SW 1271 (cell line): ENCODE measurements at regions not wholly inside any gene's neighbourhood (a gene's known extent, or its start where the extent isn't known, plus 50 kb on each side); places are given as distances from the start of the nearest gene placed in this dataset.
"Not testable (repeated sequence)": the region's sequence is repeated elsewhere in the genome, so short reads cannot be mapped to it uniquely, and the experiment has no call there.

Experiments used
- DNase-seq, 2 experiments: peaks; one replicate each; lab custom pipeline; 2025; lab: John Stamatoyannopoulos, UW

GRCh38 chr15:34651997-34652725 is 68.7 kb upstream of the GOLGA8B start:
- no peak for DNase-seq

DNA sequence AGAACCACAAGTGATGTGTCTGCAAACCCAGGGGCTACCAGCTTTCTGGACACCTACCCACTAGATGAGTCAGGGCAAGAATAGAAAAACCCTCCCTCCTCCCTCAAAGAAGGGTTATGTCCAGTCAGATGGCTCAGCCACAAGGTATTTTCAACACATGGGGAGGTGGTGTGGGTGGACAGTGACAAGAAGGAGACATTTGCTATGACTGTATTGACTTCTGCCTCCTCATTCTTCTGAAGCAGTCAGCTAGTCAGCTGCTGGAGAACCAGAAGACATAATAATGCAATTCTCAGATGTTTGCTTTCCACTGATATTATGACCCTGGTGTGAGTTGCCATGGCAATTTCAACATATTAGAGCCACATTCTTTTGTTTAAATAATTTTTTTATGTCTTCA is 66.7 kb upstream of the GOLGA8B start:
- no peak for DNase-seq

DNA sequence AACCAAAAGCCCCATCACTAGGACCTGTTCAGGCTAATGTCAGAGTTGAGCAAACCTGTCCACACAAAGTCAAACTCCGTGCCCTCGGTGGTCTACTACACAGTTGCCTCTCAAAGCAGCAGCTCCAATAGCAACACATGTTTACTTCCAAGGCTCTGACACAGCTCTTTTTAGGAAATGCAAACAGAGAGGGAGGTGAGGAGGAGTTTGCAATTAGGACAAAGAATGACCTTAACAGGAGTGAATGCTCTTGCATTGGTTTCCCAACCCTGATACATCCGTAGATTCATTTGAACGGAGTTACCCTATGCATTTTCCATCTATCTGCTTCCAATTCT is 64.8 kb upstream of the GOLGA8B start:
- DNase-seq, result no peak

- no peak for DNase-seq
These were observed 64.3 kb upstream of the GOLGA8B start for GRCh38 chr15:34647569-34648293.

DNA sequence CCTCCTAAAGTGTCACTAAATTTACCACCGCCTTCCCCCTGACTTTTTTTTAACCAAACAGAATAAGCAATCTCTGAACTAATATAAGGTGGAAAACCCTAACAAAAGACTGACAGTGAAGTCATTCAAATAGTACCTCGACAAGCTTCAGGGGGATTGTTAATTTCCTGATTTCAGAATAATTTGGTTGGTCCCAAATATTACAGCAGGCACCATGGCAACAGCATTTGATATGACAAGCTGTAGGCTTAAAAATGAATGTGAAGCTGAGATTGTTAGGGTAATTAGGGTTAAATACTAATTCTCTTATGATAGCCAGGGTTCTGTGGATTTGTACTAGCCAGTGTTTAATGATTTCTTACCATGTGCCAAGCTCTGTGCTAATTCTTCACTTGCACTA is 63.5 kb upstream of the GOLGA8B start:
- no peak for DNase-seq

- no peak for DNase-seq
These were observed 61.4 kb upstream of the GOLGA8B start for GRCh38 chr15:34644851-34645250.

DNA sequence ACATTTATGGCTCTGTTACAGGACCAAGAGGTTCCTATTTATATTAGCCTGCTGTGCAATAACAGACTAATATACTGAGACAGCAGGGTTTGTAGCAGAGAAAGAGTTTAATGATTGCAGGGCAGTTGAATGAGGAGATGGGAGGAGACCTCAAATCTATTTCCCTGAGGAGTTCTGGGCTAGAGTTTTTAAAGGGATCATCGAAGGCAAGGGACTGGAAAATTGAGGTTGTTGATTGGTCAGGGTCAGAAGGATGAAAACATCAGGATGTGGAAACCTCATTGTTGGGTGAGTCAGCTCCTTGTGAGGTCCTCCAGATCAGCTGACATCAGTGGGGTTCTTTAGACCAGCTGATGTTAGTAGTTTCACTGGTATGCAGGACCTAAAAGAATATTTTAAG is 60.6 kb upstream of the GOLGA8B start:
- DNase-seq, result no peak

- DNase-seq, result no peak
These were observed 58.8 kb upstream of the GOLGA8B start for GRCh38 chr15:34642247-34642646.

DNA sequence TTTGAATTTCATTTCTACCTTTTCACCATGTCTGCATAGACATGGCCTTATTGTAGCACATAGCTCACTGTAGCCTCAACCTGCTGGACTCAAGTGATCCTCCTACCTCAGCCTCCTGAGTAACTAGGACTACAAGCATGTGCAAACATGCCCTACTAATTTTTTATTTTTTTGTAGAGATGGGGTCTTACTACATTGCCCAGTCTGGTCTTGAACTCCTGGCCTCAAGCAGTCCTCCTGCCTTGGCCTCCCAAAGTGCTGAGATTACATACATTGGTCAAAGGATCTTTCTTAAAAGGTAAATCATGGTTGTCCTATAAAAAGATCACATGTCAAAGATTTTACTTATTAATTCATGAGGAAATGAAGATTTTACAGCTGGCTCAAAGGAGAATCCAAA is 57.2 kb upstream of the GOLGA8B start:
- DNase-seq, result no peak

GRCh38 chr15:34637305-34637704 is 53.9 kb upstream of the GOLGA8B start:
- DNase-seq, result no peak

DNA sequence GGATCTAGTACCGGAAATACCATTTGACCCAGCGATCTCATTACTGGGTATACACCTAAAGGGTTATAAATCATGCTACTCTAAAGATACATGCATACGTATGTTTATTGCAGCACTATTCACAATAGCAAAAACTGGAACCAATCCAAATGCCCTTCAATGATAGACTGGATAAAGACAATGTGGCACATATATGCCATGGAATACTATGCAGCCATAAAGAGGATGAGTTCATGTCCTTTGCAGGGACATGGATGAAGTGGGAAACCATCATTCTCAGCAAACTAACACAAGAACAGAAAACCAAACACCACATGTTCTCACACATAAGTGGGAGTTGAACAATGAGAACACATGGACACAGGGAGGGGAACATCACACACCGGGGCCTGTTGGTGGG is 50.2 kb upstream of the GOLGA8B start:
- not testable (repeated sequence) for DNase-seq
